Endothelial cell of umbilical vein (primary cell): ENCODE measurements at regions not wholly inside any gene's neighbourhood (a gene's known extent, or its start where the extent isn't known, plus 50 kb on each side); places are given as distances from the start of the nearest gene placed in this dataset.

Experiments
- BruUV-seq: library from RNA; stranded (reverse); fragments of 400-500 nt; replicated peaks from 2 replicates; lab custom pipeline; 2021; lab: Mats Ljungman, UMichigan
- CTCF ChIA-PET: fragments of 300-600, 350-600 bp; sonication (Branson Sonifier 250); formaldehyde crosslinking; loops from one replicate; lab custom pipeline; 2021; ENCODE audit warnings: antibody characterized with exemption, inconsistent platforms; lab: Charles Lee
- POLR2A ChIA-PET: fragments of 300-600, 350-600 bp; sonication (Branson Sonifier 250); formaldehyde crosslinking; loops from one replicate; lab custom pipeline; 2021; ENCODE audit warnings: antibody characterized with exemption, inconsistent platforms; lab: Charles Lee
- DNase-seq: peaks from one replicate; pipeline ENCODE4 v3.0.0-alpha.2; 2011; ENCODE audit warnings: low read depth, low spot score
- FAIRE-seq: peaks from 2 replicates; lab custom pipeline; 2011; peaks lifted over from hg19 to GRCh38; lab: Jason Lieb, UNC
- H2AFZ ChIP-seq: 2 replicates; pipeline ENCODE4 v1.6.0; 2012; ENCODE audit warnings: low read depth, low read length, control low read depth, inconsistent platforms
- H3K27ac ChIP-seq: 2 replicates; pipeline ENCODE4 v1.5.1; 2011; ENCODE audit warnings: low read depth, mild to moderate bottlenecking, control low read depth, low read length, moderate library complexity; ENCODE audit not compliant: insufficient read depth
- H3K27me3 ChIP-seq, 2 experiments: 2 replicates each; pipeline versions ENCODE4 v1.6.0 to v1.6.1; 2011; ENCODE audit warnings: low read length in 2 of 2, mixed read lengths in 1 of 2; ENCODE audit not compliant: control insufficient read depth in 2 of 2, insufficient read depth in 2 of 2
- H3K36me3 ChIP-seq, 2 experiments: 2 replicates in 1 of 2; 3 replicates in 1 of 2; pipeline ENCODE4 v1.5.1; 2011; ENCODE audit warnings: low read length in 2 of 2, mild to moderate bottlenecking in 1 of 2, moderate library complexity in 1 of 2; ENCODE audit not compliant: control insufficient read depth in 2 of 2, insufficient read depth in 2 of 2; ENCODE audit errors: extremely low read depth in 1 of 2
- H3K4me1 ChIP-seq: 3 replicates; pipeline ENCODE4 v1.5.1; 2011; ENCODE audit warnings: mild to moderate bottlenecking, low read length; ENCODE audit not compliant: control insufficient read depth, insufficient read depth; ENCODE audit errors: extremely low read depth
- H3K4me2 ChIP-seq: 2 replicates; pipeline ENCODE4 v1.6.1; 2011; ENCODE audit warnings: low read length, control low read depth, mixed read lengths; ENCODE audit not compliant: insufficient read depth
- H3K4me3 ChIP-seq, 3 experiments: fragments of 200-600 bp in 1 of 3; sonication (generic), shearing (Covaris generic) in 1 of 3; replicated peaks in 1 of 3; 2 replicates each; pipeline ENCODE4 v1.5.1; 2011 to 2016; ENCODE audit warnings: control low read depth in 3 of 3, low read length in 3 of 3, mild to moderate bottlenecking in 2 of 3, inconsistent platforms in 1 of 3, low read depth in 1 of 3, moderate library complexity in 1 of 3; ENCODE audit not compliant: insufficient read depth in 1 of 3
- H3K79me2 ChIP-seq: 2 replicates; pipeline ENCODE4 v1.6.0; 2012; ENCODE audit warnings: low read length, inconsistent platforms; ENCODE audit not compliant: control insufficient read depth, insufficient read depth
- H3K9ac ChIP-seq: replicated peaks from 2 replicates; pipeline ENCODE3; 2011; ENCODE audit warnings: low read length, control low read depth; ENCODE audit not compliant: insufficient read depth; ENCODE audit errors: extremely low read depth
- H3K9me1 ChIP-seq: replicated peaks from 3 replicates; pipeline ENCODE4 v1.6.0; 2011; ENCODE audit warnings: mild to moderate bottlenecking, low read length; ENCODE audit not compliant: control insufficient read depth, insufficient read depth; ENCODE audit errors: extremely low read depth
- H3K9me3 ChIP-seq: replicated peaks from 2 replicates; pipeline ENCODE4 v1.5.1; 2012; ENCODE audit warnings: low read length, inconsistent platforms; ENCODE audit not compliant: control insufficient read depth, insufficient read depth
- H4K20me1 ChIP-seq: replicated peaks from 2 replicates; pipeline ENCODE3; 2011; ENCODE audit warnings: mild to moderate bottlenecking, low read length; ENCODE audit not compliant: control insufficient read depth, insufficient read depth; ENCODE audit errors: extremely low read depth
- EZH2 ChIP-seq: IDR thresholded peaks from 2 replicates; pipeline ENCODE4 v1.6.1; 2012; ENCODE audit warnings: borderline replicate concordance, low read depth, mild to moderate bottlenecking, moderate library complexity, low read length, inconsistent platforms; ENCODE audit not compliant: severe bottlenecking
- FOS ChIP-seq: IDR thresholded peaks from 2 replicates; pipeline ENCODE4 v1.6.1; 2011; ENCODE audit warnings: mild to moderate bottlenecking, low read length, moderate library complexity, borderline replicate concordance; ENCODE audit not compliant: insufficient read depth
- GATA2 ChIP-seq: IDR thresholded peaks from 2 replicates; pipeline ENCODE4 v1.7.0; 2011; ENCODE audit warnings: low read depth, mild to moderate bottlenecking, moderate library complexity, mixed read lengths, low read length; ENCODE audit not compliant: insufficient read length, insufficient read depth
- JUN ChIP-seq: IDR thresholded peaks from 2 replicates; pipeline ENCODE4 v1.6.1; 2011; ENCODE audit warnings: borderline replicate concordance, low read depth; ENCODE audit not compliant: insufficient read length, insufficient read depth
- MYC ChIP-seq: IDR thresholded peaks from one replicate; pipeline ENCODE4 v1.6.1; 2011; ENCODE audit warnings: mild to moderate bottlenecking, low read depth, low read length
- POLR2A ChIP-seq: IDR thresholded peaks from 2 replicates; pipeline ENCODE4 v1.6.1; 2012; ENCODE audit warnings: low read depth, mild to moderate bottlenecking, control low read depth, low read length
- POLR2AphosphoS5 ChIP-seq: IDR thresholded peaks from 2 replicates; pipeline ENCODE4 v1.6.1; 2012; ENCODE audit warnings: low read depth, mild to moderate bottlenecking, control low read depth, low read length, moderate library complexity; ENCODE audit not compliant: insufficient read depth
- dilution Hi-C: fragments of 300-500 bp; cut with MboI; formaldehyde crosslinking; loops from one replicate; pipeline ENCODE4 v1.15.0; 2019; ENCODE audit warnings: low sequenced_read_pairs; ENCODE audit not compliant: extremely low pct_ligation_motif_present
- intact Hi-C: fragments of 100-400 bp; cut with micrococcal nuclease; formaldehyde crosslinking; loops from one replicate; pipeline ENCODE4 v1.10.0; 2022
- TF ChIP-seq, protein P1 (sequence below): IDR thresholded peaks from 2 replicates; pipeline ENCODE4 v1.6.1; 2011; ENCODE audit not compliant: insufficient read depth, insufficient read length
- TF ChIP-seq, protein P2 (sequence below), 2 donors: IDR thresholded peaks; 1 replicate in 1 of 2; 2 replicates in 1 of 2; pipeline ENCODE4 v1.5.1; 2011; ENCODE audit warnings: low read length in 2 of 2, mild to moderate bottlenecking in 2 of 2, moderate library complexity in 2 of 2, control low read depth in 1 of 2, inconsistent platforms in 1 of 2, low read depth in 1 of 2; ENCODE audit not compliant: insufficient read depth in 1 of 2; ENCODE audit errors: extremely low read depth in 1 of 2

DNA sequence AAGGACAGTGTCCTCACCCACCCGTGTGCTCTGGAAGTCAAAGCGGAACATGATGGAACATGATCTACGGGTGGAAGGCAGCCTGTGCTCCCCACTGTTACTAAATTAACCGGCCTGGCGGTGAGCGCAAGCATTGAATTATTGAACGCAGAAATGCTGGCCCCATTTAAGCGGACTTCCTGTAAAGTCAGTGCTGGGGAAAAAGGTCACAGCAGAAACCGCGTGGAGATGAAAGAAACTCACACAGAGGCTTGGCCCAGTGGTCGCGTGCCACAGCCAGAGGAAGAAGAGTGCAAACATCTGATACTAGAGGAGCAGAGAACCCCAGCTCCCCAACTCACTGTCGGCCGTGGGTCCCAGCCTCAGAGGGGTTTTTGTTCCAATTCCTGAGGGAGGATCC is 321.2 kb downstream of the ADGRD1 start:
- no peaks in the 10 kb centered on the region for H3K36me3 ChIP-seq
- TF ChIP-seq GATA2 (no peak), POLR2A (no peak), MYC (no peak), FOS (no peak), POLR2AphosphoS5 (no peak), EZH2 (no peak), JUN (no peak)
- TF ChIP-seq, protein P1, sequence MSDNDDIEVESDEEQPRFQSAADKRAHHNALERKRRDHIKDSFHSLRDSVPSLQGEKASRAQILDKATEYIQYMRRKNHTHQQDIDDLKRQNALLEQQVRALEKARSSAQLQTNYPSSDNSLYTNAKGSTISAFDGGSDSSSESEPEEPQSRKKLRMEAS = no peak
- TF ChIP-seq, protein P2, sequence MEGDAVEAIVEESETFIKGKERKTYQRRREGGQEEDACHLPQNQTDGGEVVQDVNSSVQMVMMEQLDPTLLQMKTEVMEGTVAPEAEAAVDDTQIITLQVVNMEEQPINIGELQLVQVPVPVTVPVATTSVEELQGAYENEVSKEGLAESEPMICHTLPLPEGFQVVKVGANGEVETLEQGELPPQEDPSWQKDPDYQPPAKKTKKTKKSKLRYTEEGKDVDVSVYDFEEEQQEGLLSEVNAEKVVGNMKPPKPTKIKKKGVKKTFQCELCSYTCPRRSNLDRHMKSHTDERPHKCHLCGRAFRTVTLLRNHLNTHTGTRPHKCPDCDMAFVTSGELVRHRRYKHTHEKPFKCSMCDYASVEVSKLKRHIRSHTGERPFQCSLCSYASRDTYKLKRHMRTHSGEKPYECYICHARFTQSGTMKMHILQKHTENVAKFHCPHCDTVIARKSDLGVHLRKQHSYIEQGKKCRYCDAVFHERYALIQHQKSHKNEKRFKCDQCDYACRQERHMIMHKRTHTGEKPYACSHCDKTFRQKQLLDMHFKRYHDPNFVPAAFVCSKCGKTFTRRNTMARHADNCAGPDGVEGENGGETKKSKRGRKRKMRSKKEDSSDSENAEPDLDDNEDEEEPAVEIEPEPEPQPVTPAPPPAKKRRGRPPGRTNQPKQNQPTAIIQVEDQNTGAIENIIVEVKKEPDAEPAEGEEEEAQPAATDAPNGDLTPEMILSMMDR (IDR thresholded peaks at IDR 0.05; ENCODE audit: extremely low read depth in 1 of 2, insufficient read depth in 1 of 2, low read depth in 1 of 2, low read length in 2 of 2) = no peak
- no peak overlapping the region for H3K9ac ChIP-seq
- CTCF ChIA-PET = no interaction called here
- FAIRE-seq = no peak
- intact Hi-C loops = no loop called here
- dilution Hi-C loops = no loop called here
- H3K27ac ChIP-seq = no peak overlapping the region
- no peaks in the 10 kb centered on the region for H3K27me3 ChIP-seq
- no peak overlapping the region for H3K4me3 ChIP-seq
- no peak overlapping the region for H2AFZ ChIP-seq
- POLR2A ChIA-PET = no interaction called here
- no TSS peak for BruUV-seq
- H3K79me2 ChIP-seq = no peaks in the 10 kb centered on the region
- H3K4me1 ChIP-seq = no peaks in the 10 kb centered on the region
- no peaks in the 10 kb centered on the region for H4K20me1 ChIP-seq
- peaks cover 4% of the 10 kb centered on the region for H3K9me3 ChIP-seq
- no peak overlapping the region for H3K4me2 ChIP-seq
- no peak for DNase-seq
- no peaks in the 10 kb centered on the region for H3K9me1 ChIP-seq
